HS-27A (cell line): ENCODE measurements at regions not wholly inside any gene's neighbourhood (a gene's known extent, or its start where the extent isn't known, plus 50 kb on each side); places are given as distances from the start of the nearest gene placed in this dataset.

ENCODE experiments used
- DNase-seq: peaks from one replicate; pipeline ENCODE4 v3.0.0-alpha.2; 2012; ENCODE audit warnings: low read depth, missing footprints

DNA sequence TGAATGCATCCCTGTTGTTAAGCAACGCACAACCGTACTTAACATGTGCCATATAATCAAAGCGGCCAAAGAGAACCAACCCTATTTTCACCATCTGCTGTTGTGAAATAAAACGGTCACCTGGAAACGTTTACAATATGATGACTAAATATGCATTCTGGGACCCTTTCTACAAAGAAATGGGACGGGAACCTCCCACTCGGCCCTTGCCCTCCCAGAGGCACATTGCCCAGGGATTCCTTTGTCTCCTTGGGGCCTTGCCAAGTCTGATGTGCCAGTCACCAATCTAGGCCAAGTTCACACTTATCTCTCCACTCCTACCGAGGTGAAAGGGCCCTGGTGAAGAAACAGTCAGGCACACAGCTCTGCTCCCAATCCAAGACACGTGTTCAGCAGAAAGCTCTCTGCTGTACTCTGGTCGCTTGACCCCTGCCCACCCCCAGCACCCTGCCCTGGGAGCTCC lies 427.4 kb upstream of the JARID2 start:
- no peak for DNase-seq

DNA sequence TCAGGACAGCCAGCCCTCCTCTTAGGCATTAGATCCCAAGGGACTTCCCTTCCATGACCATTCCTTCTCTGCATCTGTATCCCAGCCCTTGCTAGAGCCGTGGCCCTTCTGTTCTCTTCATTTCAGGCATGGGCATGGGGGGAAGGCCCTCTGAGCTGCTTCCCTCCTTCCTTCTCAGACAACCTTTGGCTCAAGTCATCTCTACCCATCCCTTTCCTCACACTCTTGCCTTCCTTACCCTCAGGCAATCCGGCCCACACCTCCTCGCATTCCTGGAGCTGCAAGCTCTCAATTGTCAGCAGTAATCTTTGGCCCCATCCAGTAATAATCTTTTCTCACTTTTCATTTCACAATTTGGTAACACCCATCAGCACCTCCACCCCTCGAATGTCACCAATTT lies 426.9 kb upstream of the JARID2 start:
- DNase-seq, result no peak

DNA sequence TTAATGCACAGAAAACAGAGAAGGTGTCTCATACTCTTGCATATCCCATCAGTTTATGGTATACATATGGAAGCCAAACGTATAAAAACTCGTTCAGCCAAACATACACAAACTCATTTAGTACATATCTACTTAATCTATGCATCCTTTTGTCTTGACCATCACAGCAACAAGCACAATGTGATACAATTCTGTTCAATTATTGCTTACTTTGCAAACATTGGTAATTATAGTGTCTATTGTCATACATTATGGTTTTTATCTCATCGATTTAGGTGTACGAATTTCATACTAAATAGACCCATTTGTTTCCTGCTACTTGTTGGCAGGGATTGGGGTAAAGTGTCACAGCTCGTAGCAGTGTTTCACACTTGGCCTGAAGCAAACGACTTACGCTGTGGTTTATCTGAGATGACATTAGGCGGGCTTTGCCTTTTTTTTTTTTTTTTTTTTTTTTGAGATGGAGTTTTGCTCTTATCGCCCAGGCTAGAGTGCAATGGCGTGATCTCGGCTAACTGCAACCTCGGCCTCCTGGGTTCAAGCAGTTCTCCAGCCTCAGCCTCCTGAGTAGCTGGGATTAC lies 425.9 kb upstream of the JARID2 start:
- no peak for DNase-seq

DNA sequence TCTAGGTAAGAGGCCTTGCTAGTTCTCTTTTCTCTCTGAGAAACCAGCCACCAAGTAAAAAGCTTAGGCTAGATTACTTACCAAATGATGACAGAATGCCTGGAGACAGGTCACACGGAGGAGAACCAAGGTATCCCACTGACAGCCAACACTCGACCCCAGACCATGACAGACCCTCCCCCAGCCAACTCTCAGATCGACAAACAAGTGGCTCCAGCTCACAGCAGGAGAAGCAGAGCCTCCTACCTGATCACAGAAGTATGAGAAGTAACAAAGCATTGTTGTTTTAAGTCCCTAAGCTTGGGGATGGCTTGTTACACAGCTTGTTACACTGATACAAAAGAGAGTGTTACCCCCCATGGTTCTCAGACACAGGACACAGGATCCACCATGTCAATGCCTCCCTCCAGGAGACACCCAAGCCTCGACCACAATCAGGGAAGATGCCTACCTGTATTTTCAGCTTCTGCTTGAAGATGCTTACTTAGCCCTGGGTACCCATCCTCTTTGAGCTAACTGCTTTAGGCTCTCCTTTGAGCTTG lies 423.8 kb upstream of the JARID2 start:
- no peak for DNase-seq

DNA sequence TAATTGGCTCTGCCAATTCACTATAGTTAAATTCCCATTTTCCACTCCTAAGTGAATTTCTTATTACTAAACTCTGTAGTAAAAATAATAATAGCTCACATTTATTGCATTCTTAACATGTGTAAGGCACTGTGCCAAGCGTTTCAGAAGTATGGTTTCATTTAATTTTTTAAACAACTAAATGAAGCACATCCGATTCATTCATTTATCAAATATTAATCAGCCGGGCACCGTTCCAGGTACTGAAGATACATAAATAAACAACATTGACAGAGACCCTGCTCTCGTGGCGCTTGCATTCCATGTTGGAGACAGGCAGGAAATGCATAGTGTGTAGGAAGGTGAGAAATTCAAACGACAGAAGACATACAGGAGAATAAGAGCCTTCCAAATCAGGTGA lies 423.2 kb upstream of the JARID2 start:
- DNase-seq, result no peak

DNA sequence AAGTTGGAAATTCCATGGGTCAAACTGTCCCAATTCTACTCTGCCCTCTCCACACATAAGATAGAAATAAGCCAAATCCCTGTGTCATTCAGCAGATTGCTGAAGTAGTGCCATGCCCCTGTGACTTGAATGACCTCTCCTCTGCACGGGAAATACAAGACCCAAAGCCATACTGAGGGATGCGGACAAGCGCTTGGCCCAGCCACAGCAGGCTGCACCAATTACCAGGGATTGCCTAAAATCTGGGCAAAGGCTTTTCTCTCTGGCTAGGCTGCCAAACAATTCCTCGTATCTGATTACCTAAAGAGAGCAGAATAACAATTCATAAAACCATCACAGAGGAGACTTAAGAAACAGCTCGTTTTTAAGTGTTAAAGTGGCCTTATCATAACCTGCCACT lies 421.8 kb upstream of the JARID2 start:
- no peak for DNase-seq

DNA sequence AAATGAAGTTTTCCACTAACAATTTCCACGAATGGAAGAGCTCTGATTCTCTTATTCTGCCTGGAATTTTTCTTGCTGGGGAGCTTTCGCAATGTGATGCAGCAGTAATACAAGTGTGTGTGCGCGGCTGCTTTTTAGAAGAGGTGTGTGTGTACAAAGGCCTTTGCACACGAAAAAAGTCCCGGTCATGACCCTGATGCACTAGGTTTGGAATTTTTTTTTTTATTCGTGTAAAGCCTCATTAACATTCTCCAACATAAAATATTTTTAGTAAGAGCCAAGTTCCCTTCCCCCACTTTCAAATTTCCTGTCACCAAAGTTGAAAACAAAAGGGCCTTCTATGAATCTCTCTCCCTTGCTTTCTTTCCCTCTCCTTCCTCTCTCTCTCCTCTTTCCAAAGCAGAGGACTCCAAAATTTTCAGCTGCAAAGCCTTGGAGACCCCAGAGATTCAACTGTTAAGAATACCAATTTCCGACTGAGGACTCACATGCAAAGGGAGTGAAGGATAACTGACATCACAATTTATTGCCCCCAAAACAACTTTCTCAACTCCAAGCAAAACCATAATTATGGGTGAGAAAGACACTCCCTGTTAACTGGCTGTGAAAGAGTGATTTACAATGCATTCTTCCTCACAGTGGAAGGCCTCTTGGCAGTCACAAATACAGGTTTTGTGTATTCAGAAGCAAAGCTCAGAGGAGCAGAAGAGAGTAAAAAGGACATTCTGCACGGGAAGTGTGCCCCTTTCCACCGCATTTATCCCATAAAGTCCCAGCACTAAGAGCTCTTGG lies 421.2 kb upstream of the JARID2 start:
- no peak for DNase-seq

DNA sequence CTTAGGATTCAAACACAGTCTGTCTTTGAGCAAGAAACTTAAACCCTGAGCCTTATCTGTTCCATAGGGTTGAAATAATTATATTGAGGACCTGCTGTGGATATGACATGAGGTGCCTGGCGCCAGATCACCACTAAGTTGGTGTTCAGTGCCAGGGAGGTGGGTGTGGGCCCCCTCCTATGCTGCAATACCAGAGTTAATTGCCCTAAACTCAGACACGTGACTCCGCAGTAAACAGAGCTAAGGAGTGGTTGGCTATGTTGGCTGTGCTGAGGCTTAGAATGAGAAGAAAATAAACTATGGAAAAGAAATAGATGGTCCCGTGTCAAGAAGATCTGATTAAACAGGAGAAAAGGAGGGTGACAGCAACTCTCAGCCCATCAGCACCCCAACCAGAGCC lies 419.4 kb upstream of the JARID2 start:
- DNase-seq, result no peak

DNA sequence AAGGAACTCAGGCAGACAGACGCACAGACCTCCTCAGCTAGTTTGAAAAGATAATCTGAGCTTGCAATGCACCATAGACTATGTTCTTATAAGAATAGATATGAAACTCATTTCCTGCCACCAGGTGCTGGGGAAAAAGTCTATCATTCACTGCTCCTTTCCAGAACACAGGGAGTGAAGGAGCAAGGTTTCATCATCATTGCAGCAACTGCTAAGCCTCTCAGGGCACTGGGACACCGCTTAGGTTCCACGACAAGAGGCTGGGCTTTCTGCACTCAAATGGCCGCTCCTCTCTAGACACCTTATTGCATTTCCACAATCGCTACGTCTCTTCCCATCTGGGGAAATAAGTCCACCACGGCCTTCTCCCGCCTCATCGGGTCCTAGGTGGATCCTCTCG lies 418.5 kb upstream of the JARID2 start:
- DNase-seq, result no peak

DNA sequence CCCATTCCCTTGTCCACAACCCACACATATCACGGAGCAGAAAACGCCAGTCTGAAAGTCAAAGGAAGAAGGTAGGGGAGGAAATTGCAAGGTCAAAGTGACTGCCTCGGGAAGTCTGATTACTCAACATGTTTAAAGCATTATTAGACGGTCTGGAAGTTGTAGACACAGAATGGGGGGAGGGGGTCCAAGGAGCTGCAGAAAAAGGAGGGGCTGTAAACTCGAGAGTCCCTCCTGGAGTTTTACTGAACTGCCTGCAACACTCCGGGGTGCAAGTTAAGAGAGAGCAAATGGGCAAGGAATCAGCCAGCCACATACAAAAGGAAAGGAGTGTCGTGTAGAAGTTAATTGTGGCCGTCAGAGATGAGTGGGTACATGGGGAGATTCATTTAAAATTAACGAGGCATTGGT lies 417.7 kb upstream of the JARID2 start:
- DNase-seq, result no peak

DNA sequence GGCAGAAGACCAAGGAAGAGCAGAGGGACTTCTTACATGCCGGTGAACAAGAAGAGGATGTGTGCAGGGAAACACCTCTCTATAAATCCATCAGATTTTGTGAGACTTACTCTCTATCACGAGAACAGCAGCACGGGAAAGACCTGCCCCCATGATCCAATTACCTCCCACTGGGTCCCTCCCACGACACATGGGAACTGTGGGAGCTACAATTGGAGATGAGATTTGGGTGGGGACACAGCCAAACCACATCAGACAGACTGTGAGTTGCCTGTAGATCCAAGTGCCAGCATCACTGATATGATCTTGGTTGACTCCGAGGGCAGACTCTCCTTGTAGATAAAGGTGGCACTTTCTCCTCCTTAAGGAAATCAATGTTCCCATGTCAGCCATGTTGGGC lies 414.8 kb upstream of the JARID2 start:
- DNase-seq, result no peak

DNA sequence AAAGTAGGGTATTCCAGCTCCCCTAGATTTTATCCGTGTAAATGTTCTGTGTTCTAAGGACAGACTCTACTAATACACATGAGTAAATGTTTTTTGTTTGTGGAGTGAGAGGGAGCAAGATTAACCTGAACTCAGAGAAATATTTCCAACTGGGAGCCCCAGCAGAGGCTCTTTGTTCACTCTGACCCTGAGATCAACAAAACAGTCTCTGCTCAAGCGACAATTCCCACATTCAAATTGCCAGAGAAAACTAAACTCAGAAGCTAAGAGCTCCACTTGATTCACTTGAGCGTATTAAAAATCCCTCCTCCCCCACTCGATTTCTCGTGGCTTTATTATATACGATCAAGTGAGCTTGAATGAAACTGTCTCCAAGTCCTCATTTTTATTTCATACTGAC lies 413.9 kb upstream of the JARID2 start:
- no peak for DNase-seq

DNA sequence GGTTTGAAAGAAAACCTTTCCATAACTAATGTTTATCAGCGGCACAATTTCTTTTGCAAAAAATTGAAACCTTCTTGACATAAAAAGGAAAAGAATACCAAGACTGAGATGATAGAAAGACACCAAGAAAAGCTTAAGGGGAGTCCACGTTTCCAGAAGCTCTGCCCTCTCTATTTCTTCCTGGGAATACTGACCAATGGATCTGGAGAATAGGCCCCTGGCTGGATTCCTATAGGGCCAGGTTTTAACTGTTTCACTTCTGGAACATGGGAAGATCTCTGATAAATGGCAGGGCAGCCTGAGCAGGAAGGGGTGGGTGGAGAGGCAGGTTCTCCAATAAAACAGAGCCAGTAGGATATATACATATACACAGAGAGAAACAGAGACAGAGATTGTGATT lies 413.4 kb upstream of the JARID2 start:
- DNase-seq, result no peak

DNA sequence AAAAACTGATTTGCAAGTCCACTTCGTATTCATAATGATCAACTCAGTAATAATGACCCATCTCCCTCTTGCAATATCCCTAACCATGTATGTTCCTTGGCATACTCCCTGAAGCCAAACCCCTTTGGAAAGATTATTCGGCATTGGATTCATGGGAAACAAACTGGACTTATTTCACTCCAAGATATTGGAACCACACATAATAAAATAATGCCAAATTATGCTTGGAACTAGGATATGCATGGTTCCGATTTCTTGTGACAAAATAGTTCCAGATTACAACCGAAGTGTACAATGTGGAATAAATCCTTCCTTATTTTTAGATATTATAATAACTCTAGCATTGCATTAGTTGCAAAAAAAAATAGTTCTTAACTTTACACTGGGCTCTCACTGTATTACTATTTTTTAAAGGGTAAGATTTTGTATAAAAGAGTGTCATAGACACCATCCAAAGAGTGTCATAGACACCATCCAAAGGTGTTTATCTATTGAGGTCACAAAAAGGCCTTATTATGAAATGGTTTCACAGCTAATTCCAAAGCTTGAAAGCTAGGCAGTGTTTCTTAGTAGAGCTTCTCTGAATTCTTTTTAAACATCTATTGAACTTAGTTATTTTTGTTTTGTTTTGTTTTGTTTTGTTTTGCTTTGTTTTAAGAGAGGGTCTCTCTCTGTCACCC lies 410.9 kb upstream of the JARID2 start:
- DNase-seq, result no peak

DNA sequence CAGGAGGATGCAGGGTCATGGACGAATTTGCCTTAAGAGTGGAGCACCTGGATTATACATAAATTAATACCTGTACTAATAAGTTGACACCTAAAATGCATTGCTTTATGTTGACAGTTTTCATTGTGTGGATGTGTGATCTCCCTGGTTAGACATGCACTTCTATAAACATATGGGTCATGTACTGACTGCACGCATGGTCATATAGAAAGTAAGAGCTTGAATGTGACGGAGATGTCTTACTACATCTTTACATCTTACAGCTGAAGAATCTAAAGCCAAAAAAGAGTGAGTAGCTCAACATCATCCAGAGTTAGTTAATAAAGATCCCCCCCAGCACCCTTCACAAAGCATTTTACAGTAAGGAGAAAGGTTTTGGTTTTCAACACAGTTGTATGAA lies 408.4 kb upstream of the JARID2 start:
- no peak for DNase-seq

DNA sequence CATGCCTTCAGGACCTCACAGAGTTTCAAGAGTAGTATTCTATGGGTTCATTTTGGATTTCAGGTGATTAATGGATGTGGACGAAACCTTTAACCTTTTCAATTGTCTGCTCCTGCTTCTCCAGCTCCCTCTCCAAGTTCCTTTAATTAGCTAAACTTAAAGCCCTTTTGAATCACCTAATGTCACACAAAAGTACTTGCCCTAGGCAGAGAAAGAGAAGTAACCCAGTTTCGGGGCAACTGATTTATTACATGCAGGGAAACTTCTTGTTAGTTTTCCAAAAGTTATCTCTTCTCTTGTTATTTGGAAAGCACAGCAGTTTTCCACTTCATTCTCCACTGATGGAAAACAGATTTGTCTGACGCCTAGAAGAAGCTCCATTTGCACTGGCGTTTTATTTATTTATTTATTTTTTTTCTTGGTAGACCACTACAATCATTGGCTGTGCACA lies 407.7 kb upstream of the JARID2 start:
- no peak for DNase-seq

DNA sequence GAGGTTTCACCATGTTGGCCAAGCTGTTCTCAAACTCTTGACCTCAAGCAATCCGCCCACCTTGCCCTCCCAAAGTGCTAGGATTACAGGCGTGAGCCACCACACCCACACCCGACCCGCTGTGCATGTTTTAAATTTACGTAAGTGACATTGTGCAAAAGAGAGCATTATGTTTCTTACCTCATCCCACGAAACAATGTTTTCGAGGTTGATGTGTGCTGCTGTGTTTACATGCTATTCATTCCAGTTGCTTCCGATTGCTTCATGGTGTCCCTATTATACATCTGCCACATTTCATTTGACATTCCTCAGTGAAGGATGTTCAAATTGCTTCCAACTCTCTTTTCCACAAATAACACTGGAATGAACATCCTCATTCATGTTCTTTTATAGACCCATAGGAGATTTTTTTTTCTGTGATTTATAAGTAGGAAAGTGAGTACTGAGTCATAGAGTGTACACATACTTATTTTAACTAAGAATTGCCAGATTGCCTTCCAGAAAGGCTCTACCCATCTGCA lies 403.9 kb upstream of the JARID2 start:
- peak; percentile 12 for DNase-seq

DNA sequence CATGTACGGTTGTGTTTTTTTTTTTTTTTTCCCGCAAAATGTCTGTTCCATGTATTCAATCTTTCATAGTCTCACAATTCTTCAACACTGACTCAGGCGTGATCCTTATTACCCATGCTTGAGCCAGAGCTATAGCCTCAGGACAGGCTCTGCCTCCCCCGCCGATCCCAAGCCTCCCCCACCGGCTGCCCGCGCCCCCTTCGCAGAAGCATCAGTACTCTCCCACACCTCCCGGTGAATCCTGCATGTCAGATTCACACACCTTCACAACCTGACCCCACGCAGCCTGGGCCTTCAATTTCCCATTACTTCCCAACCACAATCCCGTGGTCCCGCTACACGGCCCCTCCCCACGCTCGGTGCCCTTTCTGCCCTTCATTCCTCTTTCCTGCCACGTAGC lies 401.5 kb upstream of the JARID2 start:
- no peak for DNase-seq

DNA sequence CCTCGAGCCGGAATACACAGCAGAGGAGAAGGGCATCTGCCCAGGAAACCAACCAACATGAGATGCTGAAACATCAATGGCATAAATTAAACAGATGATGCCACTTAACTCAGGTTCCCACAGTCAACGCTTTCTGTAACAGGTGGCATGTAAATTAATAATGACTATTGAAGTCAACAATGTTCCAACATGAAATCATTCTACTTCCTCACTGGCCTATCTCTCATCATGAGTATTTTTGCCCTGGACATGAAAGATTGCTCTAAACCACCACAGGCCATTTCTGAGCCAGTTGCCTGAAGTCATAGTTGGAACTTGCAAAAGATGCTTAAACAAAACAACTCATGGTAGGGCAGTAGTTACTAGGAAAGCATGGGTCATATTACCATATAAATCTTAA lies 397.9 kb upstream of the JARID2 start:
- no peak for DNase-seq

DNA sequence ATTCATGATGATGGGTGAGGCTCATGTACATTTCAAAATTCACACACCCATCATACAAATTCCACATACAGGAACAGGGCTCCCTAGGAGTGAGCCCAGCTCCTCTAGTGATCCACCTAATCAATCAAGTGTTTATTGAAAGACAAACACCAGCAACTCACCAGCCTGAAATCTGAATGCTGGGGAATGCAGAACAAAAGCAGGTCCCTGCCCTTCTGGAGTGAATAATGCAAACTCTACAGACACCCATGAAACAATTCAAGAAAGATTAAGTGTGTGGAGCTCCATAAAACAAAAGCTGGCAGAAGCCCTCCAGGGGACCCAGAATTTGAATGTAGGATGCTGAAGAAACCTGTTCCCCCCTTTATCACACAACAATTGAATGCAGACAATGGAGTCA lies 396.7 kb upstream of the JARID2 start:
- DNase-seq, result no peak

DNA sequence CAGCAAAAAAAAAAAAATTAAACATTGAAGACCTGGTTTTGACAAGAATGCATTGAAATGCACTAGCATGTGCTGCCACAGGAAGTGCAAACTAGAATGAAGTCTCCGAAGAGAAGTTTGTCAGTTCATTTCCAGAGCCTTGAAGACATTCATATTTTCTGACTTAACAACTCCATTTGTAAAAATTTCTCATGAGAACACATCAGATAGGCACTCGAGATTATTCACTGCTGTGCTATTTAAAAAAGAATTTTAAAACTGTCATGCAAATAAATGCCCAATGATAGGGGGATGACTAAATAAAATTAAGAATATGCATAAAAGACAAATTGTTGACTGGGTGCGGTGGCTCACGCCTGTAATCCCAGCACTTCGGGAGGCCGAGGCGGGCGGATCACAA lies 394.6 kb upstream of the JARID2 start:
- DNase-seq, result no peak

DNA sequence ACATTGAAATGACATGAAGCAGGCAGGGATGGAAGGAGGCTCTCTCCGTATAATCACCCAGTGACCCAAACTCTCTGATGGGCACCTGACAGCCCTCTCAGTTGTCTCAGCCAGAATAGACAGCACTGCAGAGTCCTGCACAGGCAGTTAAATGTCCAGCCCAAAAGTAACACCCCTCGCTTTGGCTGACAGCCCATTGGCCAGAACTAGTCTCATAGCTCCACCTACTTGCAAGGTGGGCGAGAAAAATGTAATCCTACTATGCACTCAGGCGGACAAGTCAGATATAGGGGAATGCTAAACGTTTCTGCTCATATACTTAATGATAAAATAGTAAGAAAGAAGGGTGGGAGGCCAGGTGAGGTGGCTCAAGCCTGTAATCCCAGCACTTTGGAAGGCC lies 393.5 kb upstream of the JARID2 start:
- DNase-seq, result no peak

DNA sequence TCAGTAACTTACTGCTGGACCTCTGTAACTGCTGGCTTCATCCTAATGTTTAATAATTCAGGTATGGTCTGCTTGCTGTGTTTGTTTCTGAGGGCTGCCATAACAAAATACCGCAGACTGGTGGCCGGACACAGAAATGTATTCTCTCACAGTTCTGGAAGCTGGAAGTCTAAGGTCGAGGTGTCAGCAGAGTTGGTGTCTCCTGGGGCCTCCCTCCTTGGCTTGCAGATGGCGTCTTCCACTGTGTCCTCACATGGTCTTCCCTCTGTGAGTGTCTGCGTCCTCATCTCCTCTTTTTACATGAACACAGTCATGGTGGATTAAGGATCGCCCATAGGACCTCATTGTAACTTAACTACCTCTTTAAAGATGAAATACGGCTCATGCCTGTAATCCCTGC lies 389.7 kb upstream of the JARID2 start:
- no peak for DNase-seq
